ENCODE measurements at regions not wholly inside any gene's neighbourhood (a gene's known extent, or its start where the extent isn't known, plus 50 kb on each side); places are given as distances from the start of the nearest gene placed in this dataset.

- no peak overlapping the region for H3K27ac ChIP-seq
- TF ChIP-seq CTCF (conservative IDR thresholded peaks at IDR 0.05): no peak
Observed at GRCh38 chr12:42980441-42980840, 390.9 kb upstream of the PRICKLE1 start.

- no peak for TF ChIP-seq CTCF (conservative IDR thresholded peaks at IDR 0.05)
- no peak overlapping the region for H3K27ac ChIP-seq
Observed at GRCh38 chr12:42979746-42980145, 390.2 kb upstream of the PRICKLE1 start.

DNA sequence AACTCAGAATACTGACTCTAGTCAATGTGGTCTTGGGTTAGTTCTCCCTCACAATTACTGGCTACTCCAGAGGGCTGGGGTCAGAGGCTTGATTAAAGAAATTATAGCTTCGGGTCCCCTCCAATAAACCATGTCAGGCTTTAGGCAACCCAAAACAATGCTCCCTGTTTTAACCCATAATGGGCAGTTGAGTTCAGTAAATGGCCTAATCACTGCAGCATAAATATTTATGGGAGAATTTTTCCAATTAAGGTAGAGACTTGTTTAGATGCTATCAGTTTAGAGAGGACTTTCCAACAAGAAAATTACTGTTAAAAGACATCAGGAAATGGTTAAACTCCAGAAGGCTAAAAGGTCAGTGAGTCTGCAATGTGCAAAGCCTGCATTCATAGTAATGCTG, 389.2 kb upstream of the PRICKLE1 start:
- no peak for TF ChIP-seq CTCF (conservative IDR thresholded peaks at IDR 0.05)
- H3K27ac ChIP-seq: no peak overlapping the region

- no peak for TF ChIP-seq CTCF (conservative IDR thresholded peaks at IDR 0.05)
- H3K27ac ChIP-seq: no peak overlapping the region
Observed at GRCh38 chr12:42977451-42978230, 388.1 kb upstream of the PRICKLE1 start.

DNA sequence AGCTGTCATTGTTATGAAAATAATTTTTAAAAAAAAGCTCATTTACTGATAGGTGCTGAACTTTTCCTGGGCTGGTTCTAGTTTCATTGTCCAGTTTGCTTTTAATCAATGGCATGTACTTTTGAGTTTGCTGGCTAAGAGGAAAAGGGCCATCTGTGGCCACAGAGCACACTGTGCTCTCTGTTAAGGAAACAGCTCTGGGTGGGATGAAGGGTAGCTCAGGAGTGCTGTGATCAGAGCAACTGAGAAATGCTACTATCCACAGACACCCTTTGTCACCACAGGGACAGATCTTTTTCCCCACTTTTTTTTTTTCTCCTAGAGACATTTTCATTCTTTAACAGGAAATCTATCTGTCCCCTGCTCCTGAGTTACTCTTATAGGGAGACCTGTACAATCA, 387.1 kb upstream of the PRICKLE1 start:
- H3K27ac ChIP-seq: no peak overlapping the region
- no peak for TF ChIP-seq CTCF (conservative IDR thresholded peaks at IDR 0.05)

DNA sequence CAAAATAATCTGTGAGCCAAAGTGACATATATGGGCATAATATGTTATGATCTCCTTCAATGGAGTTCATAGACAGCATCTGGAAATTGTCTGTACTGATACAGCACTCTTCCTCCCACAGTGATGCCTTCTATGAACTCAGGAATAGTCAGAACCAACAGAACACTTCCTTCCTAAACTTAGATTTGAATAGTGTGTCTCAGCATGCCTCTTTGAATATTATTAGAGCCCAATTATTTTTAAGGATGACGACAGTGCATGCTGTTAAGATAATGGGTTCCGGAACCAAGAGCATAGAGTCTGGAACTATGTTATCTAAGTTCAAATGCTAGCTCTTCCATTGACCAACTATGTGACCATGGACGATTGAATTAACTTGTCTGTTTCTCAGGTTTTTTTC, 386.6 kb upstream of the PRICKLE1 start:
- H3K27ac ChIP-seq: no peak overlapping the region
- TF ChIP-seq CTCF (conservative IDR thresholded peaks at IDR 0.05): no peak

DNA sequence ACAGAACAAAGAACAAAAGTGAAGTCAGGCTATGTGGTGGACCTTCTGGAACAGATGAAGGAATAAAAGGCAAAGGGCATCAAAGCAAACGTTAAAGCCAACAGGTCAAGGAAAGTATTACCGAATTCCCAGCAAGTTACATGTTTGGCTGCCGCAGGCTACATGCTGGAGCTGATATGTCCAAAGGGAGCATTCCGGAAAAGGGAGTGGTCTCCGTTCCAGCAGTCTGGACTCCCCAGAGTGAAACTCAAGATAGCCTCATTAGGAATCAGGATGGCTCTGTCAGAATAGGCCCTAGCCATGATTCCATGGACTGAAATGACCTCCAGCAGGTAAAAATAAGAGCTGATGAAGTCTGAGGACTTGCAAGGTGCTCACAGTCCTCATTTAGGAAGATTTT, 379.8 kb upstream of the PRICKLE1 start:
- TF ChIP-seq CTCF (conservative IDR thresholded peaks at IDR 0.05): no peak
- no peak overlapping the region for H3K27ac ChIP-seq
